ENCODE measurements at regions not wholly inside any gene's neighbourhood (a gene's known extent, or its start where the extent isn't known, plus 50 kb on each side); places are given as distances from the start of the nearest gene placed in this dataset.

DNA sequence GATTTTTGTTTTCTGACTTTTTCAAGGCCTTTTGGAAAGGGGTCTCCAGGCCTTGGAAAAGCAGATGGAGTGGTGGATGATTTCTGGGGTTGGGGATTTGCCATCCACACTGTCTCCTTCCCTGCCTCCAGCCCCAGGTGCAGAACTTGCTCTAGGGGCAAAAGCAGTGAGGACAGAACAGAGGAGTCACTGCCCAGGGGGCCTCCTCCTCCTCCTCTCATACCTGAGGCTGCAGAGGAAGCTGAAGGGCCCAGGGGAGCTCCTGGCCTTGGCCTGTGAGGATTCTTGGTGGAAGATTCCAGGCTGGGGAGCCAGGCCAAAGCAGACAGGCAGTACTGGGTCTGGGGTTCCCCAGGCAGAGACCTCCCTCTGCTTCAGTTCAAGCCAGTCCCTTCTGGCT lies 52.3 kb upstream of the URI1 start:
- no peak for TF ChIP-seq POLR2A (IDR thresholded peaks at IDR 0.05; ENCODE audit: low read depth)
- TF ChIP-seq, protein P1, sequence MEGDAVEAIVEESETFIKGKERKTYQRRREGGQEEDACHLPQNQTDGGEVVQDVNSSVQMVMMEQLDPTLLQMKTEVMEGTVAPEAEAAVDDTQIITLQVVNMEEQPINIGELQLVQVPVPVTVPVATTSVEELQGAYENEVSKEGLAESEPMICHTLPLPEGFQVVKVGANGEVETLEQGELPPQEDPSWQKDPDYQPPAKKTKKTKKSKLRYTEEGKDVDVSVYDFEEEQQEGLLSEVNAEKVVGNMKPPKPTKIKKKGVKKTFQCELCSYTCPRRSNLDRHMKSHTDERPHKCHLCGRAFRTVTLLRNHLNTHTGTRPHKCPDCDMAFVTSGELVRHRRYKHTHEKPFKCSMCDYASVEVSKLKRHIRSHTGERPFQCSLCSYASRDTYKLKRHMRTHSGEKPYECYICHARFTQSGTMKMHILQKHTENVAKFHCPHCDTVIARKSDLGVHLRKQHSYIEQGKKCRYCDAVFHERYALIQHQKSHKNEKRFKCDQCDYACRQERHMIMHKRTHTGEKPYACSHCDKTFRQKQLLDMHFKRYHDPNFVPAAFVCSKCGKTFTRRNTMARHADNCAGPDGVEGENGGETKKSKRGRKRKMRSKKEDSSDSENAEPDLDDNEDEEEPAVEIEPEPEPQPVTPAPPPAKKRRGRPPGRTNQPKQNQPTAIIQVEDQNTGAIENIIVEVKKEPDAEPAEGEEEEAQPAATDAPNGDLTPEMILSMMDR (IDR thresholded peaks at IDR 0.05), result no peak

Data from esophagus muscularis mucosa (tissue), 3 donors.